ENCODE measurements at regions not wholly inside any gene's neighbourhood (a gene's known extent, or its start where the extent isn't known, plus 50 kb on each side); places are given as distances from the start of the nearest gene placed in this dataset.

GRCh38 chr5:11984196-11984595, 80.0 kb upstream of the CTNND2 start:
- no peaks in the 10 kb centered on the region for H3K27me3 ChIP-seq (ENCODE audit: insufficient read depth, poor library complexity, severe bottlenecking)
- H3K27ac ChIP-seq (replicated peaks), result no peak overlapping the region
- DNase-seq (ENCODE audit: low read depth in 1 of 2, low spot score in 1 of 2), result no peak
- no peak overlapping the region for H3K4me3 ChIP-seq (replicated peaks; ENCODE audit: insufficient read depth, low read length)
- TF ChIP-seq POLR2AphosphoS5 (IDR thresholded peaks at IDR 0.05; ENCODE audit: low read depth) (no peak), GABPA (IDR thresholded peaks at IDR 0.05; ENCODE audit: low read depth) (no peak), CTCF (IDR thresholded peaks at IDR 0.05; ENCODE audit: insufficient read depth, low read length) (no peak), SPI1 (IDR thresholded peaks at IDR 0.05; ENCODE audit: borderline replicate concordance, low read depth) (no peak), REST (IDR thresholded peaks at IDR 0.05; ENCODE audit: insufficient replicate concordance, low read depth) (no peak)

DNA sequence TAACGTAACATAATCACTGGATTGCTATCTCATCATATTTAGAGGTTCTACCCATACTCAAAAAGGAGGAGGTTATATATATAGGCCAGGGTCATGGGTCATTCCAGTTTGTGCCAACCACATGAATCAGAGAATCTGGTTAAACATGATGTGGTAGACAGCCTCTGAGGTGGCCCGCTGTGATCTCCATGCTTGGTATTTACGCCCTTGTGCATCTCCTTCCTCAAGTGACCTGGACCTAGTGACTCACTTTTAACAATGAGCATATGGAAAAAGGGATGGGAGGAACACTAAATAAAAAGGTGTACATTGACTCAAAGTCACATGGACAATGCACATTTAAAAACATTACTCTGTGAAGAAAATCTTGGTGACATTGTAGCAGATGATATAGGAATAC, 77.7 kb upstream of the CTNND2 start:
- Histone ChIP-seq H3K4me3 (replicated peaks; ENCODE audit: insufficient read depth, low read length) (no peak overlapping the region), H3K27ac (replicated peaks) (no peak overlapping the region), H3K27me3 (ENCODE audit: insufficient read depth, poor library complexity, severe bottlenecking) (no peaks in the 10 kb centered on the region)
- no peak for DNase-seq (ENCODE audit: low read depth in 1 of 2, low spot score in 1 of 2)
- TF ChIP-seq GABPA (IDR thresholded peaks at IDR 0.05; ENCODE audit: low read depth), result no peak
- no peak for TF ChIP-seq POLR2AphosphoS5 (IDR thresholded peaks at IDR 0.05; ENCODE audit: low read depth)

DNA sequence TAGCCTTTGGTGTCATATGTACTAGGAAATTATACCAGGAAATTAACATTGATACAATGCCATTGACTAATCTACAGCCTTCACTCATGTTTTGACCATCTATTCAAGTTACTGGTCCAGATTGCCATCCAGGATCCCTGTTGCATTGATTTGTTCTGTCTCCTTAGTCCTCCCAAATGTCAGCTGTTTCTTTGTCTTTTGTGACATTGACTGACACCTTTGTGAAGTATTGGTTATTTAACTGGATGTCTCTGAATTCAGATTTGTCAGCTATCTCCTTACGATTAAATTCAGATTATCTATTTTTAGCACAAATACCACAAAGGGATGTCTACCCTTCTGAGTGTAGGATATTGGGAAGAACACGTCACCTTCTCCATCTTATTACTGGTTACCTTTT, 73.7 kb upstream of the CTNND2 start:
- TF ChIP-seq REST (IDR thresholded peaks at IDR 0.05; ENCODE audit: insufficient replicate concordance, low read depth), result no peak
- no peak for TF ChIP-seq GABPA (IDR thresholded peaks at IDR 0.05; ENCODE audit: low read depth)
- TF ChIP-seq SPI1 (IDR thresholded peaks at IDR 0.05; ENCODE audit: borderline replicate concordance, low read depth), result no peak
- Histone ChIP-seq H3K27ac (replicated peaks) (no peak overlapping the region), H3K27me3 (ENCODE audit: insufficient read depth, poor library complexity, severe bottlenecking) (peaks cover 3% of the 10 kb centered on the region), H3K4me3 (replicated peaks; ENCODE audit: insufficient read depth, low read length) (no peak overlapping the region)
- DNase-seq (ENCODE audit: low read depth in 1 of 2, low spot score in 1 of 2), result no peak

DNA sequence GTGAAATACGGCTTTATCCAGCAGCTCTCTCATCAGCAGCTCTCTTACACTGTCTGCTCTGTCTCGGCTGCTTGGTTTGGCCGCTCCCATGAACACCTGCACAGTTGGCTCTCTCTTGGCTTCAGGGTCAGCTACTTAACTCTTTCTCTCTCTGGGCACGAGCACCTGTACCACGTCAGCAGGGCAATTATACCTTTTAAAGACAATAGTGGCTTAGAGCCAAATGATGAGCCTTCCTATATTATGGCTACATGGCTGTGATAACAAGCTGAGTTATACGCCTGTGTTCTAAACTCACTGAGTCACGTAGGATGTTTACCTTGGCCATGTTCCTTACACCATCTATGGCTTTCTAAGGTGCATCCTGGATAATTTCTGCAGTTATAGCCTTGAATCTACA, 69.2 kb upstream of the CTNND2 start:
- no peak overlapping the region for H3K27ac ChIP-seq (replicated peaks)
- DNase-seq (ENCODE audit: low read depth in 1 of 2, low spot score in 1 of 2), result no peak
- peaks cover 3% of the 10 kb centered on the region for H3K27me3 ChIP-seq (ENCODE audit: insufficient read depth, poor library complexity, severe bottlenecking)
- TF ChIP-seq REST (IDR thresholded peaks at IDR 0.05; ENCODE audit: insufficient replicate concordance, low read depth) (no peak), CTCF (IDR thresholded peaks at IDR 0.05; ENCODE audit: insufficient read depth, low read length) (no peak), SPI1 (IDR thresholded peaks at IDR 0.05; ENCODE audit: borderline replicate concordance, low read depth) (no peak), POLR2AphosphoS5 (IDR thresholded peaks at IDR 0.05; ENCODE audit: low read depth) (no peak), GABPA (IDR thresholded peaks at IDR 0.05; ENCODE audit: low read depth) (no peak)
- no peak overlapping the region for H3K4me3 ChIP-seq (replicated peaks; ENCODE audit: insufficient read depth, low read length)
